IMR-90 (cell line): ENCODE measurements at regions not wholly inside any gene's neighbourhood (a gene's known extent, or its start where the extent isn't known, plus 50 kb on each side); places are given as distances from the start of the nearest gene placed in this dataset.

ENCODE experiments used
- ATAC-seq: fragments of 200-7000 bp; cut with Tn5 transposase; 2 replicates; pipeline ENCODE4 v1.9.1; 2020; ENCODE audit warnings: low read depth, mild to moderate bottlenecking, moderate library complexity
- BruUV-seq: library from RNA; stranded (reverse); fragments of 400-500 nt; replicated peaks from 2 replicates; lab custom pipeline; 2021; lab: Mats Ljungman, UMichigan
- CTCF ChIA-PET: fragments of 300-600 bp; formaldehyde crosslinking; extraction: SDS; loops from one replicate; lab custom pipeline; 2021; ENCODE audit warnings: antibody characterized with exemption; lab: Yijun Ruan, JAX
- POLR2A ChIA-PET: fragments of 300-600 bp; sonication (Branson Sonifier 250); formaldehyde crosslinking; loops from one replicate; lab custom pipeline; 2022; ENCODE audit warnings: antibody characterized with exemption; ENCODE audit not compliant: unreplicated experiment; lab: Charles Lee
- DNase-seq: peaks from one replicate; pipeline ENCODE4 v3.0.0; 2013
- H2AFZ ChIP-seq: replicated peaks from 2 replicates; pipeline ENCODE3; 2013; ENCODE audit warnings: low read length, mild to moderate bottlenecking; ENCODE audit not compliant: poor library complexity
- H2AK5ac ChIP-seq: 2 replicates; pipeline ENCODE4 v1.6.1; 2013; ENCODE audit warnings: low read depth, low read length, inconsistent platforms
- H2AK9ac ChIP-seq: replicated peaks from 2 replicates; pipeline ENCODE3; 2013; ENCODE audit warnings: mild to moderate bottlenecking, low read depth, low read length, moderate library complexity; ENCODE audit not compliant: poor library complexity
- H2BK120ac ChIP-seq: 2 replicates; pipeline ENCODE4 v1.6.1; 2013; ENCODE audit warnings: low read depth, low read length, inconsistent platforms
- H2BK15ac ChIP-seq: 3 replicates; pipeline ENCODE4 v1.6.1; 2013; ENCODE audit warnings: low read depth, low read length, inconsistent platforms
- H2BK20ac ChIP-seq: 2 replicates; pipeline ENCODE4 v1.6.1; 2013; ENCODE audit warnings: low read depth, mild to moderate bottlenecking, inconsistent platforms, low read length, moderate library complexity
- H2BK5ac ChIP-seq: 2 replicates; pipeline ENCODE4 v1.6.1; 2013; ENCODE audit warnings: mild to moderate bottlenecking, low read depth, low read length, inconsistent platforms; ENCODE audit not compliant: poor library complexity, severe bottlenecking
- H3K14ac ChIP-seq: replicated peaks from 2 replicates; pipeline ENCODE4 v1.6.1; 2013; ENCODE audit warnings: low read depth, low read length, inconsistent platforms
- H3K18ac ChIP-seq: 2 replicates; pipeline ENCODE4 v1.6.1; 2013; ENCODE audit warnings: low read depth, low read length, control low read depth
- H3K23ac ChIP-seq: 2 replicates; pipeline ENCODE4 v1.6.1; 2013; ENCODE audit warnings: low read depth, low read length, inconsistent platforms
- H3K27ac ChIP-seq: 2 replicates; pipeline ENCODE4 v1.5.1; 2013; ENCODE audit warnings: mild to moderate bottlenecking, control low read depth, low read length; ENCODE audit not compliant: insufficient read depth
- H3K27me3 ChIP-seq: 2 replicates; pipeline ENCODE4 v1.6.1; 2013; ENCODE audit warnings: low read length; ENCODE audit not compliant: control insufficient read depth, insufficient read depth
- H3K36me3 ChIP-seq: 2 replicates; pipeline ENCODE4 v1.6.1; 2013; ENCODE audit warnings: low read length, mixed read lengths; ENCODE audit not compliant: control insufficient read depth, insufficient read depth
- H3K4ac ChIP-seq: 2 replicates; pipeline ENCODE4 v1.6.1; 2013; ENCODE audit warnings: low read depth, low read length, inconsistent platforms
- H3K4me1 ChIP-seq: 2 replicates; pipeline ENCODE4 v1.6.1; 2013; ENCODE audit warnings: low read length, mixed read lengths; ENCODE audit not compliant: control insufficient read depth, insufficient read depth
- H3K4me2 ChIP-seq: 2 replicates; pipeline ENCODE4 v1.6.1; 2013; ENCODE audit warnings: low read depth, mild to moderate bottlenecking, control low read depth, low read length, moderate library complexity
- H3K4me3 ChIP-seq: 2 replicates; pipeline ENCODE4 v1.5.1; 2013; ENCODE audit warnings: low read depth, mild to moderate bottlenecking, control low read depth, low read length, moderate library complexity; ENCODE audit not compliant: insufficient read depth
- H3K56ac ChIP-seq: 2 replicates; pipeline ENCODE4 v1.6.1; 2013; ENCODE audit warnings: low read length, inconsistent platforms; ENCODE audit not compliant: insufficient read depth; ENCODE audit errors: extremely low read depth
- H3K79me1 ChIP-seq, 2 experiments: 2 replicates each; pipeline ENCODE4 v1.6.1; 2013; ENCODE audit warnings: low read length in 2 of 2, inconsistent platforms in 1 of 2, low read depth in 1 of 2
- H3K9ac ChIP-seq: 2 replicates; pipeline ENCODE4 v1.6.1; 2013; ENCODE audit warnings: low read depth, low read length, control low read depth
- H3K9me1 ChIP-seq: 2 replicates; pipeline ENCODE4 v1.6.1; 2013; ENCODE audit warnings: low read length, inconsistent platforms; ENCODE audit not compliant: insufficient read depth
- H3K9me3 ChIP-seq: 2 replicates; pipeline ENCODE4 v1.6.1; 2013; ENCODE audit warnings: low read length; ENCODE audit not compliant: control insufficient read depth, insufficient read depth
- H4K20me1 ChIP-seq: 2 replicates; pipeline ENCODE4 v1.6.1; 2013; ENCODE audit warnings: low read length, inconsistent platforms; ENCODE audit not compliant: insufficient read depth
- H4K5ac ChIP-seq: 2 replicates; pipeline ENCODE4 v1.6.1; 2013; ENCODE audit warnings: mild to moderate bottlenecking, low read depth, low read length, control low read depth
- H4K8ac ChIP-seq, 2 experiments: 2 replicates each; pipeline ENCODE4 v1.6.1; 2013; ENCODE audit warnings: low read depth in 2 of 2, low read length in 2 of 2, control low read depth in 1 of 2, inconsistent platforms in 1 of 2
- H4K91ac ChIP-seq: 2 replicates; pipeline ENCODE4 v1.6.1; 2013; ENCODE audit warnings: low read depth, low read length, inconsistent platforms; ENCODE audit not compliant: insufficient read depth
- BHLHE40 ChIP-seq: fragments of 150-350 bp; IDR thresholded peaks from 2 replicates; pipeline ENCODE4 v1.6.1; 2016; ENCODE audit warnings: mild to moderate bottlenecking, low read depth, low read length
- CEBPB ChIP-seq: IDR thresholded peaks from 2 replicates; pipeline ENCODE4 v1.6.1; 2012; ENCODE audit warnings: low read depth, low read length, improper control_type of control experiment
- CHD1 ChIP-seq: IDR thresholded peaks from 2 replicates; pipeline ENCODE4 v1.6.1; 2012; ENCODE audit warnings: low read depth, low read length, improper control_type of control experiment
- FOS ChIP-seq: fragments of 150-350 bp; IDR thresholded peaks from 2 replicates; pipeline ENCODE4 v1.6.1; 2016; ENCODE audit warnings: low read depth, low read length
- MAZ ChIP-seq: IDR thresholded peaks from 2 replicates; pipeline ENCODE4 v1.6.1; 2012; ENCODE audit warnings: low read depth, mild to moderate bottlenecking, low read length, improper control_type of control experiment, moderate library complexity, borderline replicate concordance
- MXI1 ChIP-seq: IDR thresholded peaks from 2 replicates; pipeline ENCODE4 v1.6.1; 2012; ENCODE audit warnings: low read depth, mild to moderate bottlenecking, low read length, moderate library complexity, borderline replicate concordance
- NFE2L2 ChIP-seq: fragments of 150-350 bp; IDR thresholded peaks from 2 replicates; pipeline ENCODE4 v1.6.1; 2016; ENCODE audit warnings: low read depth, mild to moderate bottlenecking, low read length
- POLR2A ChIP-seq: IDR thresholded peaks from 2 replicates; pipeline ENCODE4 v1.6.1; 2012; ENCODE audit warnings: mild to moderate bottlenecking, low read depth, low read length
- RAD21 ChIP-seq: IDR thresholded peaks from 2 replicates; pipeline ENCODE4 v1.6.1; 2012; ENCODE audit warnings: low read length, improper control_type of control experiment
- RFX5 ChIP-seq: IDR thresholded peaks from 2 replicates; pipeline ENCODE4 v1.8.0; 2012; ENCODE audit warnings: low read depth, mild to moderate bottlenecking, low read length, moderate library complexity
- SMC3 ChIP-seq: fragments of 150-350 bp; IDR thresholded peaks from 2 replicates; pipeline ENCODE4 v1.6.1; 2016; ENCODE audit warnings: low read depth, mild to moderate bottlenecking, antibody characterized with exemption, low read length, moderate library complexity
- WGBS, 2 experiments: methylation state at CpG; one replicate each; pipeline versions ENCODE4 v1.1.5 to v1.1.7; 2013; ENCODE audit warnings: missing lambda C conversion rate in 2 of 2; ENCODE audit not compliant: insufficient read length in 1 of 2; ENCODE audit errors: extremely low coverage in 2 of 2; 5-methylcytosine and 5-hydroxymethylcytosine counted together
- dilution Hi-C: fragments of 300-500 bp; cut with HindIII; formaldehyde crosslinking; loops from one replicate; pipeline ENCODE4 v1.14.3; 2018; ENCODE audit warnings: low sequenced_read_pairs; ENCODE audit not compliant: unreplicated experiment
- in situ Hi-C: fragments of 300-500 bp; cut with MboI; formaldehyde crosslinking; loops from 3 replicates; pipeline ENCODE4 v1.14.3; 2019; ENCODE audit warnings: low sequenced_read_pairs, inconsistent platforms, mixed read lengths
- intact Hi-C: fragments of 100-400 bp; cut with micrococcal nuclease; formaldehyde crosslinking; loops from 2 replicates; pipeline ENCODE4 v1.10.0; 2022
- TF ChIP-seq, protein P1 (sequence below): fragments of 150-350 bp; IDR thresholded peaks from 2 replicates; pipeline ENCODE4 v1.6.1; 2016; ENCODE audit warnings: low read depth, mild to moderate bottlenecking, low read length, moderate library complexity, borderline replicate concordance
- TF ChIP-seq, protein P2 (sequence below): fragments of 150-350 bp; IDR thresholded peaks from 2 replicates; pipeline ENCODE4 v1.6.1; 2017; ENCODE audit warnings: mild to moderate bottlenecking, antibody characterized with exemption, low read length, low read depth

GRCh38 chr6:138682704-138683527 lies 90.7 kb upstream of the CCDC28A start:
- H3K23ac ChIP-seq, result peak overlapping the region; percentile 26
- H3K14ac ChIP-seq, result peak overlapping the region; percentile 92
- peaks cover 19 to 53% of the 10 kb centered on the region in 2 experiments for H3K79me1 ChIP-seq
- H3K4me1 ChIP-seq, result peaks cover 13% of the 10 kb centered on the region
- peak overlapping the region; percentile 88 for H2BK5ac ChIP-seq
- peaks cover 5% of the 10 kb centered on the region for H3K9me1 ChIP-seq
- ChIA-PET POLR2A (no interaction called here), CTCF (interaction anchor here (1.4 to 1.6 kb wide), 2 partner anchors 9 to 98 kb away, joined by 3 to 8 read pairs; no protein-coding TSS in a partner anchor)
- peak overlapping the region; percentile 82 for H4K91ac ChIP-seq
- no peaks in the 10 kb centered on the region for H4K20me1 ChIP-seq
- peak overlapping the region; percentile 57 to 84 for H4K8ac ChIP-seq
- H3K4me3 ChIP-seq, result peak overlapping the region; percentile 16; the same call in 1 of the 2 replicates
- in situ Hi-C loops, result no loop called here
- H3K9me3 ChIP-seq, result no peaks in the 10 kb centered on the region
- no peaks in the 10 kb centered on the region for H3K27me3 ChIP-seq
- dilution Hi-C loops, result no loop called here
- 15% methylated on average over 13 of the region's 26 CpGs; no CpG with 5 or more reads in 1 of the 2 experiments for WGBS, 2 experiments
- H2AK5ac ChIP-seq, result peak overlapping the region; percentile 50; the same call in 1 of the 2 replicates
- H3K4me2 ChIP-seq, result peak overlapping the region; percentile 84
- no TSS peak for BruUV-seq
- peak overlapping the region; percentile 95 for H2BK120ac ChIP-seq
- peak overlapping the region; percentile 31; the same call in 2 of the 3 replicates for H2BK15ac ChIP-seq
- peak overlapping the region; percentile 98 for H4K5ac ChIP-seq
- ATAC-seq (peak; percentile 85), DNase-seq (peak; percentile 86)
- H2AK9ac ChIP-seq, result peak overlapping the region; percentile 88
- peak overlapping the region; percentile 93 for H3K4ac ChIP-seq
- intact Hi-C loops, result no loop called here
- H3K18ac ChIP-seq, result peak overlapping the region; percentile 96
- H3K27ac ChIP-seq, result peak overlapping the region; percentile 91
- H3K36me3 ChIP-seq, result no peaks in the 10 kb centered on the region
- H3K9ac ChIP-seq, result peak overlapping the region; percentile 77
- H3K56ac ChIP-seq, result peak overlapping the region; percentile 30
- H2AFZ ChIP-seq, result peak overlapping the region; percentile 92
- H2BK20ac ChIP-seq, result peak overlapping the region; percentile 61
- TF ChIP-seq FOS, result peak; percentile 76
- peak; percentile 78; the same call in 1 of the 2 replicates for TF ChIP-seq MAZ
- TF ChIP-seq CHD1, result no peak
- peak; percentile 96 for TF ChIP-seq BHLHE40
- no peak for TF ChIP-seq CEBPB
- TF ChIP-seq, protein P1, sequence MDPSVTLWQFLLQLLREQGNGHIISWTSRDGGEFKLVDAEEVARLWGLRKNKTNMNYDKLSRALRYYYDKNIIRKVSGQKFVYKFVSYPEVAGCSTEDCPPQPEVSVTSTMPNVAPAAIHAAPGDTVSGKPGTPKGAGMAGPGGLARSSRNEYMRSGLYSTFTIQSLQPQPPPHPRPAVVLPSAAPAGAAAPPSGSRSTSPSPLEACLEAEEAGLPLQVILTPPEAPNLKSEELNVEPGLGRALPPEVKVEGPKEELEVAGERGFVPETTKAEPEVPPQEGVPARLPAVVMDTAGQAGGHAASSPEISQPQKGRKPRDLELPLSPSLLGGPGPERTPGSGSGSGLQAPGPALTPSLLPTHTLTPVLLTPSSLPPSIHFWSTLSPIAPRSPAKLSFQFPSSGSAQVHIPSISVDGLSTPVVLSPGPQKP, result 0 out of 2 replicates have a peak, but pooled peaks have one; percentile 30
- TF ChIP-seq RFX5, result no peak
- TF ChIP-seq POLR2A, result peak; percentile 37; the same call in 1 of the 2 replicates
- no peak for TF ChIP-seq NFE2L2
- no peak for TF ChIP-seq SMC3
- TF ChIP-seq MXI1, result no peak
- TF ChIP-seq, protein P2, sequence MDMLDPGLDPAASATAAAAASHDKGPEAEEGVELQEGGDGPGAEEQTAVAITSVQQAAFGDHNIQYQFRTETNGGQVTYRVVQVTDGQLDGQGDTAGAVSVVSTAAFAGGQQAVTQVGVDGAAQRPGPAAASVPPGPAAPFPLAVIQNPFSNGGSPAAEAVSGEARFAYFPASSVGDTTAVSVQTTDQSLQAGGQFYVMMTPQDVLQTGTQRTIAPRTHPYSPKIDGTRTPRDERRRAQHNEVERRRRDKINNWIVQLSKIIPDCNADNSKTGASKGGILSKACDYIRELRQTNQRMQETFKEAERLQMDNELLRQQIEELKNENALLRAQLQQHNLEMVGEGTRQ, result peak; percentile 37; the same call in 1 of the 2 replicates
- TF ChIP-seq RAD21, result no peak
